Thoracic aorta (tissue), 2 donors: ENCODE measurements at regions not wholly inside any gene's neighbourhood (a gene's known extent, or its start where the extent isn't known, plus 50 kb on each side); places are given as distances from the start of the nearest gene placed in this dataset.

Experiments used
- ATAC-seq: fragments of 150-250 bp; one replicate; pipeline ENCODE4 v1.8.0; 2017; ENCODE audit warnings: low read depth; ENCODE audit not compliant: insufficient number of reproducible peaks, low FRiP score
- DNase-seq: peaks from one replicate; pipeline ENCODE4 v3.0.0-alpha.2; 2020; ENCODE audit warnings: low spot score
- H3K27ac ChIP-seq, 2 donors: fragments of 200-600 bp; sonication (generic); 1 replicate in 1 of 2; 2 replicates in 1 of 2; pipeline ENCODE4 v1.5.1; 2016; ENCODE audit warnings: mild to moderate bottlenecking in 2 of 2, moderate library complexity in 2 of 2
- H3K27me3 ChIP-seq: fragments of 200-600 bp; sonication (generic); replicated peaks from 2 replicates; pipeline ENCODE4 v1.6.0; 2016; ENCODE audit warnings: mild to moderate bottlenecking; ENCODE audit not compliant: insufficient read depth
- H3K36me3 ChIP-seq: fragments of 200-600 bp; sonication (generic); one replicate; pipeline ENCODE4 v1.5.1; 2016
- H3K4me1 ChIP-seq, 2 donors: fragments of 200-600 bp; sonication (generic); 1 replicate in 1 of 2; 2 replicates in 1 of 2; pipeline versions ENCODE4 v1.5.1 to v1.6.0; 2016; ENCODE audit warnings: low read depth in 2 of 2, mild to moderate bottlenecking in 1 of 2; ENCODE audit not compliant: control insufficient read depth in 1 of 2
- H3K4me3 ChIP-seq: fragments of 200-600 bp; sonication (generic); 2 replicates; pipeline ENCODE4 v1.5.1; 2016; ENCODE audit warnings: mild to moderate bottlenecking
- H3K9me3 ChIP-seq: fragments of 200-600 bp; sonication (generic); 2 replicates; pipeline ENCODE4 v1.5.1; 2016
- TF ChIP-seq, protein P1 (sequence below): fragments of 200-600 bp; sonication (generic); IDR thresholded peaks from one replicate; pipeline ENCODE4 v1.5.1; 2019; ENCODE audit warnings: antibody characterized with exemption

DNA sequence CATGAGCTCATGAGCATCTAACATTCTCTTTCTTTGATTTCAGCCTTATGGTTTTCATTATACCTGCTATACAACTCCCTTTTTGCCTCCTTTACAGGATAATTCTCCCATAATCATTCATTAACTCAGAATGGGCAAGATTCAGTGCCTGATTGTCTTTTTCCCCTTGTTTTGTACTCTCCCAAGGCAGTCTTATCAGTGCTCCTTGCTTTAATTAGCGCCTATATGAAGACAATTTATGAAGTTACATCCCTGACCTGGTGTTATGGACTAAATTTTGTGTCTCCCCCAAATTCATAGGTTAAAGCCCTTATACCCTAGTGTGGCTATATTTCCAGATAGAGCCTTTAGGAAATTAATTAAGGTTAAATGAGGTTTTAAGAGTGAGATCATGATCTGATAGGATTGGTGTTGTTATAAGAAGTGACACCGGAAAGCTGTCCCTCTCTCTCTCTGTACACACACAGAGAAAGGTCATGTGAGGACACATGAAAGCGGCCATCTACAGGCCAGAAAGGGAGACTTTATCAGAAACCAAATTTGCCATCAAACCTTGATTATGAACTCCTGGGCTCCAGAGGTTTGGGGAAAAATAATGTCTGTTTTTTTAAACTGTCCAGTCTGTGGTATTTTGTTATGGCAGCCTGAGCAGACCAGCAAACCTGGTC is 185.8 kb upstream of the CHODL start:
- Histone ChIP-seq H3K4me3 (no peak overlapping the region), H3K4me1 (no peaks in the 10 kb centered on the region), H3K36me3 (no peaks in the 10 kb centered on the region), H3K27me3 (no peaks in the 10 kb centered on the region), H3K27ac (no peak overlapping the region), H3K9me3 (no peaks in the 10 kb centered on the region)
- ATAC-seq = no peak
- DNase-seq = no peak
- TF ChIP-seq, protein P1, sequence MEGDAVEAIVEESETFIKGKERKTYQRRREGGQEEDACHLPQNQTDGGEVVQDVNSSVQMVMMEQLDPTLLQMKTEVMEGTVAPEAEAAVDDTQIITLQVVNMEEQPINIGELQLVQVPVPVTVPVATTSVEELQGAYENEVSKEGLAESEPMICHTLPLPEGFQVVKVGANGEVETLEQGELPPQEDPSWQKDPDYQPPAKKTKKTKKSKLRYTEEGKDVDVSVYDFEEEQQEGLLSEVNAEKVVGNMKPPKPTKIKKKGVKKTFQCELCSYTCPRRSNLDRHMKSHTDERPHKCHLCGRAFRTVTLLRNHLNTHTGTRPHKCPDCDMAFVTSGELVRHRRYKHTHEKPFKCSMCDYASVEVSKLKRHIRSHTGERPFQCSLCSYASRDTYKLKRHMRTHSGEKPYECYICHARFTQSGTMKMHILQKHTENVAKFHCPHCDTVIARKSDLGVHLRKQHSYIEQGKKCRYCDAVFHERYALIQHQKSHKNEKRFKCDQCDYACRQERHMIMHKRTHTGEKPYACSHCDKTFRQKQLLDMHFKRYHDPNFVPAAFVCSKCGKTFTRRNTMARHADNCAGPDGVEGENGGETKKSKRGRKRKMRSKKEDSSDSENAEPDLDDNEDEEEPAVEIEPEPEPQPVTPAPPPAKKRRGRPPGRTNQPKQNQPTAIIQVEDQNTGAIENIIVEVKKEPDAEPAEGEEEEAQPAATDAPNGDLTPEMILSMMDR = no peak

DNA sequence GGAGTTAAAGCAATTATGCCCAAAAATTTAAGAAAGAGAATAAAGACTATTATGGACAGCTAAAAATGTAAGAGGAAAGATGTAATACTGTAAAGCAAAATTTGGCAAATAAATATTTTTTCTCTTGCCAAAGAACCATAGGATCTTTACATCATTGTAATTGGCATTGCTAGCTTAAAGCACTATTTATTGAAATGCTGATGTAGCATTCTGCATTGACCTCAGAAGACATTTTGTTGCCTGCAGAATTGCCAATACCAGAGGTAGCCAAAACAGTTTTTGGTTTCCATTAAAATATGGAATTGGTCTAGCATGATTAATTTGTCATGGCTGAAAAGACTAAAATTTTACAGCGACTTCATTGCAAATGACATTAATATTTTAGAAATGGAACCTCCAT is 191.5 kb upstream of the CHODL start:
- Histone ChIP-seq H3K36me3 (no peaks in the 10 kb centered on the region), H3K4me3 (no peak overlapping the region), H3K27ac (no peak overlapping the region), H3K27me3 (no peaks in the 10 kb centered on the region), H3K9me3 (no peaks in the 10 kb centered on the region), H3K4me1 (no peaks in the 10 kb centered on the region)
- ATAC-seq (no peak), DNase-seq (no peak)
- TF ChIP-seq, protein P1 = no peak

DNA sequence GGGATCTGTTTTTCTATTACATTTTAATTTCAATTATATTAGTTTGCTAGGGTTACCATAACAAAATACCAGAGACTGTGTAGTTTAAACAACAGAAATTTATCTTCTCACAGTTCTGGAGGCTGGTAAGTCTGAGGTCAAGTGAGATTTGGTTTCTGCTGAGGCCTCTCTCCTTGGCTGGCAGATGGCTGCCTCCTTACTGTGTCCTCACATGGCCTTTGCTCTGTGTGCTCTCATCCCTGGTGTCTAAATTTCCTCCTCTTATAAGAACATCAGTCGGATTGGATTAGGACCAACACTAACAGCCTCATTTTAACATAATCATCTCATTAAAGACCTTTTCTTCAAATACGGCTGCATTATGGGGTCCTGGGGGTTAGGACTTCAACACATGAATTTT is 195.2 kb upstream of the CHODL start:
- DNase-seq = no peak
- Histone ChIP-seq H3K4me1 (no peaks in the 10 kb centered on the region), H3K4me3 (no peak overlapping the region), H3K36me3 (no peaks in the 10 kb centered on the region), H3K9me3 (no peaks in the 10 kb centered on the region), H3K27ac (no peak overlapping the region), H3K27me3 (no peaks in the 10 kb centered on the region)
- ATAC-seq = no peak
- TF ChIP-seq, protein P1 = no peak

DNA sequence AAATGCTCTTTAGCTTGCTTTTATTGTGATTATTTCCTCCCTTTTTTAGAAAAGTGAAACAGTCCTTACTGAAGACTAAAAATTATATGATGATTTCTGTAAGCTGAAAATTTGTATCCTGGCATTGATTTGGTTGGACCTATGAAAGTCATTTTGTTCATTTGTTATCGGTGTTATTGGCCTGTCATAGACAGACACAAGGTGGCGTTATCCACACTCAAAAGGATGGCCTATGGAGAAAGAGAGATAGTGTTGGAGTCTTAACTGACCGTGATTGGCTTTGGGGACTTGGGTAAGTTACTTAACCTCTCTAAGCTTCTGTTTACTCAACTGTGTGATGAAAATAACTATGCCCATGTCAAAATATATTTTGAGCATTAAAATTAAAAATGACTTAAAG is 203.6 kb upstream of the CHODL start:
- ATAC-seq = no peak
- no peak for DNase-seq
- no peak overlapping the region for H3K27ac ChIP-seq

DNA sequence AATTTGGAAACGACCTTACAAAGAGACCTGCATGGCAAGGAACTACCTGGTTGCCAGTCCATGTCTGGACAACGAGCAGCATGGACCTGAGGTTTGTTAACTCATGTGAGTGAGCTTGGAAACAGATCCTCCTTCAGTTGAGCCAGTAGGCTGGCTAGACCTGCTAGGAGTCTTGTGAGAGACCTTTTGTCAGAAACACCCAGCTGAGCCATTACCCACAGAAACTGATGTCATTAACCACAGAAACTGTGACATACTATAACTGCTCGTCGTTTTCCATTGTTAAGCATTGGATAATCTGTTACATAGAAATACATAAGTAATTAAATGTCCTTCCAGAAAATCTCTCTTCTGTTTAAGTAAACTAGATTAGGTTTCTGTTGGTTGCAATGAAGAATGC is 211.1 kb upstream of the C21orf91 start:
- H3K27me3 ChIP-seq = no peaks in the 10 kb centered on the region
- H3K36me3 ChIP-seq = no peaks in the 10 kb centered on the region
- no peak overlapping the region for H3K27ac ChIP-seq
- TF ChIP-seq, protein P1 = no peak
- H3K4me1 ChIP-seq = no peaks in the 10 kb centered on the region
- DNase-seq (no peak), ATAC-seq (no peak)
- H3K9me3 ChIP-seq = no peaks in the 10 kb centered on the region
- H3K4me3 ChIP-seq = no peak overlapping the region

More for the DNA sequence above, 203.6 kb upstream of the CHODL start:
- Histone ChIP-seq H3K4me3 (no peak overlapping the region), H3K27me3 (no peaks in the 10 kb centered on the region), H3K9me3 (no peaks in the 10 kb centered on the region), H3K4me1 (no peaks in the 10 kb centered on the region), H3K36me3 (no peaks in the 10 kb centered on the region)
- TF ChIP-seq, protein P1 = no peak
